Nephron (organoid): ENCODE measurements at regions not wholly inside any gene's neighbourhood (a gene's known extent, or its start where the extent isn't known, plus 50 kb on each side); places are given as distances from the start of the nearest gene placed in this dataset.

Experiments
- H3K27ac Mint-ChIP-seq, 3 experiments: 2 replicates each; pipeline ENCODE4 v1.8.0; 2020; ENCODE audit warnings: mixed read lengths in 3 of 3, mild to moderate bottlenecking in 2 of 3, moderate library complexity in 1 of 3
- H3K27me3 Mint-ChIP-seq: 2 replicates; pipeline ENCODE4 v1.8.0; 2021; ENCODE audit warnings: low read depth, mild to moderate bottlenecking, moderate library complexity, mixed read lengths
- H3K36me3 Mint-ChIP-seq: 2 replicates; pipeline ENCODE4 v1.8.0; 2020; ENCODE audit warnings: low read depth, mixed read lengths
- H3K4me1 Mint-ChIP-seq: 2 replicates; pipeline ENCODE4 v1.8.0; 2020; ENCODE audit warnings: mixed read lengths
- H3K4me3 Mint-ChIP-seq, 3 experiments: 2 replicates each; pipeline ENCODE4 v1.8.0; 2020; ENCODE audit warnings: mild to moderate bottlenecking in 3 of 3, mixed read lengths in 3 of 3, moderate library complexity in 2 of 3
- H3K9me3 Mint-ChIP-seq: 2 replicates; pipeline ENCODE4 v1.8.0; 2020; ENCODE audit warnings: mixed read lengths
- CTCF ChIP-seq, 3 experiments: fragments of 200-600 bp; sonication (generic); IDR thresholded peaks; one replicate each; pipeline ENCODE4 v1.5.0; 2021; ENCODE audit warnings: antibody characterized with exemption in 3 of 3; ENCODE audit not compliant: unreplicated experiment in 3 of 3

GRCh38 chr1:59092126-59092525 lies 204.8 kb upstream of the FGGY start:
- H3K27me3 Mint-ChIP-seq: no peaks in the 10 kb centered on the region
- H3K36me3 Mint-ChIP-seq: no peaks in the 10 kb centered on the region
- peaks cover 2% of the 10 kb centered on the region for H3K4me1 Mint-ChIP-seq
- no peak for TF ChIP-seq CTCF (IDR thresholded peaks at IDR 0.05; ENCODE audit: unreplicated experiment in 3 of 3)
- peaks cover 5% of the 10 kb centered on the region for H3K9me3 Mint-ChIP-seq
- no peak overlapping the region for H3K4me3 Mint-ChIP-seq
- H3K27ac Mint-ChIP-seq: no peak overlapping the region

- no peaks in the 10 kb centered on the region for H3K27me3 Mint-ChIP-seq
- peaks cover 16% of the 10 kb centered on the region for H3K4me1 Mint-ChIP-seq
- TF ChIP-seq CTCF (IDR thresholded peaks at IDR 0.05; ENCODE audit: unreplicated experiment in 3 of 3): no peak
- no peak overlapping the region for H3K4me3 Mint-ChIP-seq
- H3K27ac Mint-ChIP-seq: no peak overlapping the region
- H3K9me3 Mint-ChIP-seq: peaks cover 5% of the 10 kb centered on the region
- no peaks in the 10 kb centered on the region for H3K36me3 Mint-ChIP-seq
Observed at GRCh38 chr1:59094001-59094400, 202.9 kb upstream of the FGGY start.

GRCh38 chr1:59096501-59096900 lies 200.4 kb upstream of the FGGY start:
- no peaks in the 10 kb centered on the region for H3K36me3 Mint-ChIP-seq
- no peak overlapping the region for H3K4me3 Mint-ChIP-seq
- no peaks in the 10 kb centered on the region for H3K9me3 Mint-ChIP-seq
- peaks cover 19% of the 10 kb centered on the region for H3K4me1 Mint-ChIP-seq
- TF ChIP-seq CTCF (IDR thresholded peaks at IDR 0.05; ENCODE audit: unreplicated experiment in 3 of 3): no peak
- no peaks in the 10 kb centered on the region for H3K27me3 Mint-ChIP-seq
- H3K27ac Mint-ChIP-seq: no peak overlapping the region

GRCh38 chr1:59098655-59099054 lies 198.2 kb upstream of the FGGY start:
- H3K36me3 Mint-ChIP-seq: no peaks in the 10 kb centered on the region
- H3K27me3 Mint-ChIP-seq: no peaks in the 10 kb centered on the region
- no peak overlapping the region for H3K4me3 Mint-ChIP-seq
- H3K4me1 Mint-ChIP-seq: peaks cover 19% of the 10 kb centered on the region
- no peaks in the 10 kb centered on the region for H3K9me3 Mint-ChIP-seq
- H3K27ac Mint-ChIP-seq: no peak overlapping the region
- TF ChIP-seq CTCF (IDR thresholded peaks at IDR 0.05; ENCODE audit: unreplicated experiment in 3 of 3): no peak

- Mint-ChIP-seq H3K9me3 (no peaks in the 10 kb centered on the region), H3K4me1 (peaks cover 26% of the 10 kb centered on the region), H3K4me3 (no peak overlapping the region), H3K27ac (no peak overlapping the region), H3K27me3 (no peaks in the 10 kb centered on the region), H3K36me3 (no peaks in the 10 kb centered on the region)
- no peak for TF ChIP-seq CTCF (IDR thresholded peaks at IDR 0.05; ENCODE audit: unreplicated experiment in 3 of 3)
Observed at GRCh38 chr1:59100708-59101374, 196.1 kb upstream of the FGGY start.

- Mint-ChIP-seq H3K36me3 (no peaks in the 10 kb centered on the region), H3K4me3 (no peak overlapping the region), H3K4me1 (peaks cover 32% of the 10 kb centered on the region), H3K27ac (no peak overlapping the region), H3K9me3 (no peaks in the 10 kb centered on the region), H3K27me3 (no peaks in the 10 kb centered on the region)
- TF ChIP-seq CTCF (IDR thresholded peaks at IDR 0.05; ENCODE audit: unreplicated experiment in 3 of 3): no peak
Observed at GRCh38 chr1:59101518-59101917, 195.4 kb upstream of the FGGY start.
